ENCODE measurements at regions not wholly inside any gene's neighbourhood (a gene's known extent, or its start where the extent isn't known, plus 50 kb on each side); places are given as distances from the start of the nearest gene placed in this dataset.
"Not testable (repeated sequence)": the region's sequence is repeated elsewhere in the genome, so short reads cannot be mapped to it uniquely, and the experiment has no call there.

- Mint-ChIP-seq H3K4me1 (ENCODE audit: low read depth) (no peaks in the 10 kb centered on the region), H3K27ac (no peak overlapping the region), H3K27me3 (no peaks in the 10 kb centered on the region), H3K9me3 (ENCODE audit: low read depth) (peaks cover 2% of the 10 kb centered on the region), H3K36me3 (no peaks in the 10 kb centered on the region), H3K4me3 (no peak overlapping the region)
Observed at GRCh38 chrX:147468600-147468999, 443.1 kb upstream of the FMR1 start.

- Mint-ChIP-seq H3K27ac (no peak overlapping the region), H3K4me1 (ENCODE audit: low read depth) (no peaks in the 10 kb centered on the region)
Observed at GRCh38 chrX:147476008-147476407, 435.7 kb upstream of the FMR1 start.

GRCh38 chrX:147478899-147479298 is 432.8 kb upstream of the FMR1 start:
- Mint-ChIP-seq H3K9me3 (ENCODE audit: low read depth) (no peaks in the 10 kb centered on the region), H3K27me3 (no peaks in the 10 kb centered on the region), H3K4me1 (ENCODE audit: low read depth) (no peaks in the 10 kb centered on the region), H3K27ac (no peak overlapping the region), H3K36me3 (no peaks in the 10 kb centered on the region), H3K4me3 (no peak overlapping the region)

More at GRCh38 chrX:147476008-147476407, 435.7 kb upstream of the FMR1 start:
- H3K4me3 Mint-ChIP-seq, result no peak overlapping the region
- no peaks in the 10 kb centered on the region for H3K27me3 Mint-ChIP-seq
- no peaks in the 10 kb centered on the region for H3K9me3 Mint-ChIP-seq (ENCODE audit: low read depth)
- no peaks in the 10 kb centered on the region for H3K36me3 Mint-ChIP-seq

- no peaks in the 10 kb centered on the region for H3K4me1 Mint-ChIP-seq (ENCODE audit: low read depth)
- H3K36me3 Mint-ChIP-seq, result no peaks in the 10 kb centered on the region
- no peak overlapping the region for H3K4me3 Mint-ChIP-seq
- no peak overlapping the region for H3K27ac Mint-ChIP-seq
- no peaks in the 10 kb centered on the region for H3K27me3 Mint-ChIP-seq
- H3K9me3 Mint-ChIP-seq (ENCODE audit: low read depth), result no peaks in the 10 kb centered on the region
Observed at GRCh38 chrX:147485207-147485606, 426.5 kb upstream of the FMR1 start.

- Mint-ChIP-seq H3K4me1 (ENCODE audit: low read depth) (no peaks in the 10 kb centered on the region), H3K27ac (no peak overlapping the region), H3K9me3 (ENCODE audit: low read depth) (no peaks in the 10 kb centered on the region), H3K27me3 (no peaks in the 10 kb centered on the region), H3K4me3 (no peak overlapping the region), H3K36me3 (no peaks in the 10 kb centered on the region)
Observed at GRCh38 chrX:147494365-147494764, 417.4 kb upstream of the FMR1 start.

- H3K27me3 Mint-ChIP-seq, result no peaks in the 10 kb centered on the region
- H3K9me3 Mint-ChIP-seq (ENCODE audit: low read depth), result no peaks in the 10 kb centered on the region
- H3K4me3 Mint-ChIP-seq, result no peak overlapping the region
- no peak overlapping the region for H3K27ac Mint-ChIP-seq
- no peaks in the 10 kb centered on the region for H3K4me1 Mint-ChIP-seq (ENCODE audit: low read depth)
- no peaks in the 10 kb centered on the region for H3K36me3 Mint-ChIP-seq
Observed at GRCh38 chrX:147498796-147499195, 412.9 kb upstream of the FMR1 start.

- Mint-ChIP-seq H3K27me3 (no peaks in the 10 kb centered on the region), H3K36me3 (no peaks in the 10 kb centered on the region), H3K4me1 (ENCODE audit: low read depth) (no peaks in the 10 kb centered on the region), H3K9me3 (ENCODE audit: low read depth) (peaks cover 4% of the 10 kb centered on the region), H3K4me3 (no peak overlapping the region), H3K27ac (no peak overlapping the region)
Observed at GRCh38 chrX:147522981-147523380, 388.7 kb upstream of the FMR1 start.

GRCh38 chrX:147533426-147533825 is 378.3 kb upstream of the FMR1 start:
- H3K27me3 Mint-ChIP-seq, result no peaks in the 10 kb centered on the region
- H3K4me1 Mint-ChIP-seq (ENCODE audit: low read depth), result no peaks in the 10 kb centered on the region
- no peaks in the 10 kb centered on the region for H3K36me3 Mint-ChIP-seq
- H3K9me3 Mint-ChIP-seq (ENCODE audit: low read depth), result no peaks in the 10 kb centered on the region
- no peak overlapping the region for H3K4me3 Mint-ChIP-seq
- no peak overlapping the region for H3K27ac Mint-ChIP-seq

GRCh38 chrX:147537172-147537571 is 374.5 kb upstream of the FMR1 start:
- H3K27ac Mint-ChIP-seq, result no peak overlapping the region
- H3K9me3 Mint-ChIP-seq (ENCODE audit: low read depth), result no peaks in the 10 kb centered on the region
- no peak overlapping the region for H3K4me3 Mint-ChIP-seq
- H3K27me3 Mint-ChIP-seq, result no peaks in the 10 kb centered on the region
- no peaks in the 10 kb centered on the region for H3K36me3 Mint-ChIP-seq
- no peaks in the 10 kb centered on the region for H3K4me1 Mint-ChIP-seq (ENCODE audit: low read depth)

GRCh38 chrX:147548023-147548422 is 363.7 kb upstream of the FMR1 start:
- H3K9me3 Mint-ChIP-seq (ENCODE audit: low read depth); H3K36me3 Mint-ChIP-seq; H3K27me3 Mint-ChIP-seq; H3K4me3 Mint-ChIP-seq; H3K27ac Mint-ChIP-seq; H3K4me1 Mint-ChIP-seq (ENCODE audit: low read depth): not testable (repeated sequence)

- Mint-ChIP-seq H3K27me3 (peaks cover 2% of the 10 kb centered on the region), H3K4me1 (ENCODE audit: low read depth) (no peaks in the 10 kb centered on the region), H3K4me3 (no peak overlapping the region), H3K27ac (no peak overlapping the region), H3K36me3 (no peaks in the 10 kb centered on the region), H3K9me3 (ENCODE audit: low read depth) (no peaks in the 10 kb centered on the region)
Observed at GRCh38 chrX:147550217-147550616, 361.5 kb upstream of the FMR1 start.

GRCh38 chrX:147559191-147559590 is 352.5 kb upstream of the FMR1 start:
- no peak overlapping the region for H3K4me3 Mint-ChIP-seq
- H3K9me3 Mint-ChIP-seq (ENCODE audit: low read depth), result no peaks in the 10 kb centered on the region
- H3K4me1 Mint-ChIP-seq (ENCODE audit: low read depth), result no peaks in the 10 kb centered on the region
- no peak overlapping the region for H3K27ac Mint-ChIP-seq
- H3K27me3 Mint-ChIP-seq, result no peaks in the 10 kb centered on the region
- H3K36me3 Mint-ChIP-seq, result no peaks in the 10 kb centered on the region

- Mint-ChIP-seq H3K27me3 (no peaks in the 10 kb centered on the region), H3K4me1 (ENCODE audit: low read depth) (no peaks in the 10 kb centered on the region), H3K4me3 (no peak overlapping the region), H3K9me3 (ENCODE audit: low read depth) (no peaks in the 10 kb centered on the region), H3K36me3 (no peaks in the 10 kb centered on the region), H3K27ac (no peak overlapping the region)
Observed at GRCh38 chrX:147565237-147565636, 346.5 kb upstream of the FMR1 start.

- Mint-ChIP-seq H3K4me3 (no peak overlapping the region), H3K27me3 (no peaks in the 10 kb centered on the region), H3K9me3 (ENCODE audit: low read depth) (no peaks in the 10 kb centered on the region), H3K4me1 (ENCODE audit: low read depth) (no peaks in the 10 kb centered on the region), H3K27ac (no peak overlapping the region), H3K36me3 (no peaks in the 10 kb centered on the region)
Observed at GRCh38 chrX:147570483-147570882, 341.2 kb upstream of the FMR1 start.

GRCh38 chrX:147573266-147573665 is 338.5 kb upstream of the FMR1 start:
- Mint-ChIP-seq H3K27ac (no peak overlapping the region), H3K27me3 (no peaks in the 10 kb centered on the region), H3K36me3 (no peaks in the 10 kb centered on the region), H3K4me1 (ENCODE audit: low read depth) (no peaks in the 10 kb centered on the region), H3K9me3 (ENCODE audit: low read depth) (no peaks in the 10 kb centered on the region), H3K4me3 (no peak overlapping the region)

- Mint-ChIP-seq H3K9me3 (ENCODE audit: low read depth) (no peaks in the 10 kb centered on the region), H3K4me3 (no peak overlapping the region), H3K36me3 (no peaks in the 10 kb centered on the region), H3K27me3 (no peaks in the 10 kb centered on the region), H3K27ac (no peak overlapping the region), H3K4me1 (ENCODE audit: low read depth) (no peaks in the 10 kb centered on the region)
Observed at GRCh38 chrX:147602176-147602696, 309.5 kb upstream of the FMR1 start.

All from activated naive CD8-positive, alpha-beta T cell (primary cell).